LNCaP clone FGC (cell line): ENCODE measurements at regions not wholly inside any gene's neighbourhood (a gene's known extent, or its start where the extent isn't known, plus 50 kb on each side); places are given as distances from the start of the nearest gene placed in this dataset.
"Not testable (repeated sequence)": the region's sequence is repeated elsewhere in the genome, so short reads cannot be mapped to it uniquely, and the experiment has no call there.

ENCODE experiments used
- DNase-seq: peaks from one replicate; pipeline ENCODE4 v3.0.0-alpha.2; 2011; ENCODE audit warnings: low read depth
- H3K4me3 ChIP-seq: 2 replicates; pipeline ENCODE4 v1.5.1; 2011; ENCODE audit warnings: mild to moderate bottlenecking, low read depth, low read length, control low read depth
- TF ChIP-seq, protein P1 (sequence below): IDR thresholded peaks from 2 replicates; pipeline ENCODE4 v1.5.1; 2012; ENCODE audit warnings: mild to moderate bottlenecking; ENCODE audit not compliant: control insufficient read depth, insufficient read depth; ENCODE audit errors: extremely low read depth

DNA sequence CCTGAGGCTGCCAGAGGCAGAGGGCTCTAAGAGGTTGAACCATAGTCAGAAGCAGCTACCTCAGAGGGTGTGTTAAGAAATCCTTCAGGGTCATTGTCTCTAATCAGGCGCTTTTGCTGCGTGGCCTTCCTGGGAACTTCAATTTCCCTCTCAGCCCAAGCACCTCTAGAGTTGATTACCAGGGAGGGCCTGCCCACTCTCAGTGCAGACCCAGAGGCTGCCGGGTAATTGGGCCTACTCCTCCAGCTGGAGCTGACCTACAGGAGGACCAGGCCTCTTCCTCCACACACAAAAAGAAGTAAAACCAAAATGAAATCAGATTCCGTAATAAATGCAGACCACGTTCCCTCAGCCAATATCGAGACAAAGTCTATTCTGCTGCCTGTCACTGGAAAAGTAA is 305.0 kb upstream of the CCL2 start:
- TF ChIP-seq, protein P1, sequence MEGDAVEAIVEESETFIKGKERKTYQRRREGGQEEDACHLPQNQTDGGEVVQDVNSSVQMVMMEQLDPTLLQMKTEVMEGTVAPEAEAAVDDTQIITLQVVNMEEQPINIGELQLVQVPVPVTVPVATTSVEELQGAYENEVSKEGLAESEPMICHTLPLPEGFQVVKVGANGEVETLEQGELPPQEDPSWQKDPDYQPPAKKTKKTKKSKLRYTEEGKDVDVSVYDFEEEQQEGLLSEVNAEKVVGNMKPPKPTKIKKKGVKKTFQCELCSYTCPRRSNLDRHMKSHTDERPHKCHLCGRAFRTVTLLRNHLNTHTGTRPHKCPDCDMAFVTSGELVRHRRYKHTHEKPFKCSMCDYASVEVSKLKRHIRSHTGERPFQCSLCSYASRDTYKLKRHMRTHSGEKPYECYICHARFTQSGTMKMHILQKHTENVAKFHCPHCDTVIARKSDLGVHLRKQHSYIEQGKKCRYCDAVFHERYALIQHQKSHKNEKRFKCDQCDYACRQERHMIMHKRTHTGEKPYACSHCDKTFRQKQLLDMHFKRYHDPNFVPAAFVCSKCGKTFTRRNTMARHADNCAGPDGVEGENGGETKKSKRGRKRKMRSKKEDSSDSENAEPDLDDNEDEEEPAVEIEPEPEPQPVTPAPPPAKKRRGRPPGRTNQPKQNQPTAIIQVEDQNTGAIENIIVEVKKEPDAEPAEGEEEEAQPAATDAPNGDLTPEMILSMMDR: no peak
- DNase-seq: no peak
- no peak overlapping the region for H3K4me3 ChIP-seq

GRCh38 chr17:33952425-33952824 is 302.7 kb upstream of the CCL2 start:
- no peak overlapping the region for H3K4me3 ChIP-seq
- TF ChIP-seq, protein P1: no peak
- DNase-seq: no peak

GRCh38 chr17:33954597-33954996 is 300.5 kb upstream of the CCL2 start:
- TF ChIP-seq, protein P1: no peak
- no peak for DNase-seq
- H3K4me3 ChIP-seq: no peak overlapping the region

DNA sequence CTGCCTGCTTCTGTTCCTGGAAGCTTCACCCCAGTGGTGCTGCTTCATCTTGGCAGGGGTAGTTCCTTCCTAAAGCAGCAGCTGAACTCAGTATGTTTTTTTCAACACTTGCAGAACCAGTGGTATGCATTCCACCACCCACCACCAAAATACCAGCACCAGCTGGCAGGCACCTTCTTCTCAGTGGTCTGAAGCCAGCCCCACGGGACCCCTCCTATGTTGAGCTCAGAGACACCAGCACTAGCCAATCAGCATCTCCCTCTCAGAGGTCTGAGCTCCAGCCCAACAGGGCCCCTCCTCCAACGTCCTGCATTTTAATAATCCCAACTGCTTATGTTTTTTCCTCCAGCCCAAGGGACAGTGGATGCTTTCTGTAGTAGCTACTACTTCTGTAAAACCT is 299.6 kb upstream of the CCL2 start:
- DNase-seq: no peak
- TF ChIP-seq, protein P1: no peak
- H3K4me3 ChIP-seq: no peak overlapping the region

GRCh38 chr17:33959098-33959497 is 296.0 kb upstream of the CCL2 start:
- H3K4me3 ChIP-seq, DNase-seq: not testable (repeated sequence)

DNA sequence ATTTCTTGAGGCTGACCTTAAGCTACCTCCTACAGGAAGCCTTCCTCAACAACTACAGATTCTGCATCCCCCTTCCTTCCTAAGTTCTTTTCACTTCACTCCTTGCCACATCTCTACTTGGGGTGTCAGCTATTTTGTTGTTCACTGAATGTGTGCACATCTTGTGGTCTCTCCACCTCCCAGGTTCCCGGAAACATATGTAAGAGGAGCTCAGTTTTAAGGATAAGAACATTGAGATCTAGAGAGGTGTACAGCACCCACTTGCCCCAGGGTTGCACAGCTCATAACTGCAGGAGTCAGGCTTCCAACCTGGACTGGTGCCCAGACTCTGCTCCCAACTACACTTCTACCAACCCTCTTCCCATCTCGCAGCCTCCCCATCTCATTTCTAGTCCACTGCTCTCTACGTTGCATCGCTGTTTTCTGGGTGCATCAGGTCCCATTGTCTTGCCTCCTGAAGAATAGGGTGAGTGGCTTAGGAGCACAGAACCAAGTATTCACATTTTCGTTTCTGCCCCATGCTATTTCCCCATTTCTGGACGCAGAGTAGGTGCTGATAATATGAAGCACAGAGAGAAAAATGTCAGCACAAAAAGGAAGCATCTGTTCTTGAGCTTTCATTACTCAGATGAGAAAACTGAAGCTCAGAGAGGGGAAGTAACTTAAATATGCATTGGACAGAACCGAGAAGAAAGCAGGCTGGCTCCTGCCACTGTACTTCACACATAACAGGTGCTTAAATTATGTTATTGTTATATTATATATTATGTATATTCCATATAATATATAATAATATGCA is 292.0 kb upstream of the CCL2 start:
- no peak for DNase-seq
- no peak overlapping the region for H3K4me3 ChIP-seq
- TF ChIP-seq, protein P1: no peak

GRCh38 chr17:33964344-33964979 is 290.6 kb upstream of the CCL2 start:
- DNase-seq: no peak
- TF ChIP-seq, protein P1: peak; percentile 34
- H3K4me3 ChIP-seq: peak overlapping the region; percentile 37
